ENCODE measurements at regions not wholly inside any gene's neighbourhood (a gene's known extent, or its start where the extent isn't known, plus 50 kb on each side); places are given as distances from the start of the nearest gene placed in this dataset.

GRCh38 chr2:215751911-215752272 is 261.5 kb downstream of the MREG start:
- Histone ChIP-seq H3K27ac (ENCODE audit: low read length) (no peak overlapping the region), H3K9ac (ENCODE audit: low read length) (no peak overlapping the region), H3K9me3 (ENCODE audit: low read length) (no peaks in the 10 kb centered on the region), H3K9me2 (ENCODE audit: insufficient read depth, low read length) (no peaks in the 10 kb centered on the region), H4K20me1 (ENCODE audit: insufficient read depth) (no peaks in the 10 kb centered on the region), H2AFZ (ENCODE audit: low read depth, low read length) (no peak overlapping the region), H3K4me2 (ENCODE audit: low read length) (no peak overlapping the region), H3K27me3 (ENCODE audit: insufficient read depth, low read depth, low read length) (no peaks in the 10 kb centered on the region), H3K79me2 (replicated peaks; ENCODE audit: insufficient read depth, low read length) (no peaks in the 10 kb centered on the region), H3F3A (ENCODE audit: insufficient read depth, low read length, poor library complexity, severe bottlenecking) (no peaks in the 10 kb centered on the region), H3K36me3 (ENCODE audit: insufficient read depth, low read length) (no peaks in the 10 kb centered on the region), H3K4me3 (ENCODE audit: low read length) (no peak overlapping the region)
- TF ChIP-seq EP300 (conservative IDR thresholded peaks at IDR 0.05; ENCODE audit: poor library complexity, severe bottlenecking) = no peak
- no peak for TF ChIP-seq MXI1 (conservative IDR thresholded peaks at IDR 0.05; ENCODE audit: poor library complexity, severe bottlenecking)
- TF ChIP-seq, protein P1, sequence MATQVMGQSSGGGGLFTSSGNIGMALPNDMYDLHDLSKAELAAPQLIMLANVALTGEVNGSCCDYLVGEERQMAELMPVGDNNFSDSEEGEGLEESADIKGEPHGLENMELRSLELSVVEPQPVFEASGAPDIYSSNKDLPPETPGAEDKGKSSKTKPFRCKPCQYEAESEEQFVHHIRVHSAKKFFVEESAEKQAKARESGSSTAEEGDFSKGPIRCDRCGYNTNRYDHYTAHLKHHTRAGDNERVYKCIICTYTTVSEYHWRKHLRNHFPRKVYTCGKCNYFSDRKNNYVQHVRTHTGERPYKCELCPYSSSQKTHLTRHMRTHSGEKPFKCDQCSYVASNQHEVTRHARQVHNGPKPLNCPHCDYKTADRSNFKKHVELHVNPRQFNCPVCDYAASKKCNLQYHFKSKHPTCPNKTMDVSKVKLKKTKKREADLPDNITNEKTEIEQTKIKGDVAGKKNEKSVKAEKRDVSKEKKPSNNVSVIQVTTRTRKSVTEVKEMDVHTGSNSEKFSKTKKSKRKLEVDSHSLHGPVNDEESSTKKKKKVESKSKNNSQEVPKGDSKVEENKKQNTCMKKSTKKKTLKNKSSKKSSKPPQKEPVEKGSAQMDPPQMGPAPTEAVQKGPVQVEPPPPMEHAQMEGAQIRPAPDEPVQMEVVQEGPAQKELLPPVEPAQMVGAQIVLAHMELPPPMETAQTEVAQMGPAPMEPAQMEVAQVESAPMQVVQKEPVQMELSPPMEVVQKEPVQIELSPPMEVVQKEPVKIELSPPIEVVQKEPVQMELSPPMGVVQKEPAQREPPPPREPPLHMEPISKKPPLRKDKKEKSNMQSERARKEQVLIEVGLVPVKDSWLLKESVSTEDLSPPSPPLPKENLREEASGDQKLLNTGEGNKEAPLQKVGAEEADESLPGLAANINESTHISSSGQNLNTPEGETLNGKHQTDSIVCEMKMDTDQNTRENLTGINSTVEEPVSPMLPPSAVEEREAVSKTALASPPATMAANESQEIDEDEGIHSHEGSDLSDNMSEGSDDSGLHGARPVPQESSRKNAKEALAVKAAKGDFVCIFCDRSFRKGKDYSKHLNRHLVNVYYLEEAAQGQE (IDR thresholded peaks at IDR 0.05; ENCODE audit: borderline replicate concordance) = no peak
- TF ChIP-seq TAF1 (IDR thresholded peaks at IDR 0.05; ENCODE audit: low read depth) = no peak
- no peak for TF ChIP-seq EZH2 (IDR thresholded peaks at IDR 0.05; ENCODE audit: borderline replicate concordance, insufficient read depth, low read length, poor library complexity, severe bottlenecking)
- no peak for TF ChIP-seq CTCF (IDR thresholded peaks at IDR 0.05; ENCODE audit: poor library complexity, severe bottlenecking)
- TF ChIP-seq POLR2AphosphoS5 (IDR thresholded peaks at IDR 0.05) = no peak
- no peak for TF ChIP-seq RAD21 (conservative IDR thresholded peaks at IDR 0.05)
- TF ChIP-seq SMC3 (conservative IDR thresholded peaks at IDR 0.05; ENCODE audit: poor library complexity) = no peak

DNA sequence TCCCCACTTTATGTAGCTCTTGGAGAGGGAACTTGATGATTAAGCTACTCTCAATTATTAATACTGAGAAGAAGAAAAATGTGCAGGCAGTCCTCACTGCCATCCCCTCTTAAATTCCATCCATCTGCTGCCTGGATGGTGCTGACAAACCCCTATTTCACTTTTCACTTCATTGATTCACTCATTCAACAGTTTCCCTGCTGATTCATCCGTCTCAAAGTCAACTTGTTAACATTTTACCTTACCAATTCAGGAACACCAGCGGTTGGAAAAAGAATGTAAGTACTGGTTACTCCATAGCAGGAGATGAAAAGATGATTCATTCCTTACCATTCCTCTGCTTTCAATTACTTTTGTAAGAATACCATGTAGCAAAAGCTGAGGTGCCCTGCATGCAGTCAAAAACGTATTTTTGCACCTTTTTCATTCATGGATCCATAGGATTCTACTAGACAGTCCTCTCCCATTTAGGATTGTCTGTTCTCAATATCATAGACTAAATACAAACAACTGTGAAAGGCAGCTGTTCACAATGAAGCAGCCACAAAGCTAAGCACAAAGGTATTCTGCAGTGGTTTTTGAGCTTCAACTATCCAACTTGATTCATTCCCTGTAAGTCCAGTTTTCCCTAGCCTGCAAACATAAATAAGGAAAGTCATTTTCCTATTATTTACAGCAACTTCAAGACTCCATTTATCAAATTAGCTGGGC is 262.0 kb downstream of the MREG start:
- no peak overlapping the region for H3K9ac ChIP-seq (ENCODE audit: low read length)
- H4K20me1 ChIP-seq (ENCODE audit: insufficient read depth) = no peaks in the 10 kb centered on the region
- no peaks in the 10 kb centered on the region for H3F3A ChIP-seq (ENCODE audit: insufficient read depth, low read length, poor library complexity, severe bottlenecking)
- H3K9me2 ChIP-seq (ENCODE audit: insufficient read depth, low read length) = no peaks in the 10 kb centered on the region
- H3K36me3 ChIP-seq (ENCODE audit: insufficient read depth, low read length) = no peaks in the 10 kb centered on the region
- no peak overlapping the region for H3K27ac ChIP-seq (ENCODE audit: low read length)
- no peaks in the 10 kb centered on the region for H3K27me3 ChIP-seq (ENCODE audit: insufficient read depth, low read depth, low read length)
- no peaks in the 10 kb centered on the region for H3K9me3 ChIP-seq (ENCODE audit: low read length)
- H3K4me3 ChIP-seq (ENCODE audit: low read length) = no peak overlapping the region
- H2AFZ ChIP-seq (ENCODE audit: low read depth, low read length) = no peak overlapping the region
- TF ChIP-seq POLR2AphosphoS5 (IDR thresholded peaks at IDR 0.05) = no peak
- no peak for TF ChIP-seq SMC3 (conservative IDR thresholded peaks at IDR 0.05; ENCODE audit: poor library complexity)
- TF ChIP-seq, protein P1 (IDR thresholded peaks at IDR 0.05; ENCODE audit: borderline replicate concordance) = no peak
- no peak for TF ChIP-seq MXI1 (conservative IDR thresholded peaks at IDR 0.05; ENCODE audit: poor library complexity, severe bottlenecking)
- no peak for TF ChIP-seq EP300 (conservative IDR thresholded peaks at IDR 0.05; ENCODE audit: poor library complexity, severe bottlenecking)
- TF ChIP-seq CTCF (IDR thresholded peaks at IDR 0.05; ENCODE audit: poor library complexity, severe bottlenecking) = no peak
- TF ChIP-seq RAD21 (conservative IDR thresholded peaks at IDR 0.05) = no peak
- no peaks in the 10 kb centered on the region for H3K79me2 ChIP-seq (replicated peaks; ENCODE audit: insufficient read depth, low read length)
- no peak overlapping the region for H3K4me2 ChIP-seq (ENCODE audit: low read length)

Measured in neural cell (in vitro differentiated cells).